CD1c-positive myeloid dendritic cell (primary cell): ENCODE measurements at regions not wholly inside any gene's neighbourhood (a gene's known extent, or its start where the extent isn't known, plus 50 kb on each side); places are given as distances from the start of the nearest gene placed in this dataset.
"Not testable (repeated sequence)": the region's sequence is repeated elsewhere in the genome, so short reads cannot be mapped to it uniquely, and the experiment has no call there.

ENCODE experiments used
- DNase-seq: peaks from one replicate; pipeline ENCODE4 v3.0.0-alpha.2; 2016; ENCODE audit errors: extremely low spot score

- DNase-seq, result no peak
Measured at GRCh38 chr6:130715058-130715457, 112.1 kb upstream of the SMLR1 start.

- no peak for DNase-seq
Measured at GRCh38 chr6:130716466-130716865, 110.7 kb upstream of the SMLR1 start.

GRCh38 chr6:130717657-130718056, 109.5 kb upstream of the SMLR1 start:
- no peak for DNase-seq

GRCh38 chr6:130720076-130720715, 107.0 kb upstream of the SMLR1 start:
- no peak for DNase-seq

- DNase-seq, result no peak
Measured at GRCh38 chr6:130724089-130724488, 103.1 kb upstream of the SMLR1 start.

GRCh38 chr6:130725551-130725950, 101.7 kb upstream of the SMLR1 start:
- no peak for DNase-seq

- DNase-seq, result not testable (repeated sequence)
Measured at GRCh38 chr6:130728064-130728463, 99.1 kb upstream of the SMLR1 start.

- no peak for DNase-seq
Measured at GRCh38 chr6:130730600-130730999, 96.6 kb upstream of the SMLR1 start.

GRCh38 chr6:130734161-130734560, 93.0 kb upstream of the SMLR1 start:
- DNase-seq, result no peak

GRCh38 chr6:130740308-130740707, 86.9 kb upstream of the SMLR1 start:
- no peak for DNase-seq

GRCh38 chr6:130742131-130742681, 85.0 kb upstream of the SMLR1 start:
- DNase-seq, result no peak

GRCh38 chr6:130743175-130743574, 84.0 kb upstream of the SMLR1 start:
- no peak for DNase-seq

GRCh38 chr6:130744576-130745366, 82.4 kb upstream of the SMLR1 start:
- no peak for DNase-seq

- DNase-seq, result no peak
Measured at GRCh38 chr6:130748041-130748440, 79.2 kb upstream of the SMLR1 start.

GRCh38 chr6:130749402-130749801, 77.8 kb upstream of the SMLR1 start:
- no peak for DNase-seq

GRCh38 chr6:130752267-130752666, 74.9 kb upstream of the SMLR1 start:
- DNase-seq, result no peak

GRCh38 chr6:130754786-130755367, 72.3 kb upstream of the SMLR1 start:
- DNase-seq, result no peak

GRCh38 chr6:130755368-130756034, 71.7 kb upstream of the SMLR1 start:
- DNase-seq, result no peak

GRCh38 chr6:130756824-130757223, 70.4 kb upstream of the SMLR1 start:
- DNase-seq, result no peak

- no peak for DNase-seq
Measured at GRCh38 chr6:130758813-130759212, 68.4 kb upstream of the SMLR1 start.

GRCh38 chr6:130760006-130760405, 67.2 kb upstream of the SMLR1 start:
- no peak for DNase-seq

- DNase-seq, result no peak
Measured at GRCh38 chr6:130761286-130761685, 65.9 kb upstream of the SMLR1 start.
